ENCODE measurements at regions not wholly inside any gene's neighbourhood (a gene's known extent, or its start where the extent isn't known, plus 50 kb on each side); places are given as distances from the start of the nearest gene placed in this dataset.

- H3K4me3 Mint-ChIP-seq = no peak overlapping the region
- H3K36me3 Mint-ChIP-seq = no peaks in the 10 kb centered on the region
- no peaks in the 10 kb centered on the region for H3K27me3 ChIP-seq (ENCODE audit: control insufficient read depth, insufficient read depth, low read length)
- H3K4me3 ChIP-seq (ENCODE audit: low read depth, low read length) = no peak overlapping the region
- H3K4me1 ChIP-seq (ENCODE audit: control insufficient read depth, insufficient read depth, low read length, poor library complexity, severe bottlenecking) = no peaks in the 10 kb centered on the region
- no peak for DNase-seq
- no peak for ATAC-seq (ENCODE audit: low read depth in 2 of 2)
- H3K36me3 ChIP-seq (ENCODE audit: control insufficient read depth, insufficient read depth, low read length) = no peaks in the 10 kb centered on the region
- H3K27me3 Mint-ChIP-seq = no peaks in the 10 kb centered on the region
- no peak overlapping the region for H3K27ac ChIP-seq (ENCODE audit: insufficient read depth, low read length, poor library complexity, severe bottlenecking)
- H3K27ac Mint-ChIP-seq = no peak overlapping the region
- peaks cover 0 to 3% (median 0%) of the 10 kb centered on the region in 7 donors for H3K9me3 Mint-ChIP-seq
- no peaks in the 10 kb centered on the region for H3K4me1 Mint-ChIP-seq
- no peaks in the 10 kb centered on the region for H3K9me3 ChIP-seq (ENCODE audit: control insufficient read depth in 2 of 2, low read length in 2 of 2)
These were observed 132.9 kb upstream of the IGFBP7 start for GRCh38 chr4:57243076-57243475.

- H3K36me3 ChIP-seq (ENCODE audit: control insufficient read depth, insufficient read depth, low read length) = no peaks in the 10 kb centered on the region
- no peak overlapping the region for H3K4me3 ChIP-seq (ENCODE audit: low read depth, low read length)
- Mint-ChIP-seq H3K36me3 (no peaks in the 10 kb centered on the region), H3K4me3 (no peak overlapping the region), H3K4me1 (no peaks in the 10 kb centered on the region), H3K27ac (no peak overlapping the region), H3K27me3 (no peaks in the 10 kb centered on the region), H3K9me3 (peaks cover 0 to 5% (median 0%) of the 10 kb centered on the region in 7 donors)
- H3K27me3 ChIP-seq (ENCODE audit: control insufficient read depth, insufficient read depth, low read length) = no peaks in the 10 kb centered on the region
- no peak for DNase-seq
- no peak for ATAC-seq (ENCODE audit: low read depth in 2 of 2)
- H3K9me3 ChIP-seq (ENCODE audit: control insufficient read depth in 2 of 2, low read length in 2 of 2) = no peaks in the 10 kb centered on the region
- no peak overlapping the region for H3K27ac ChIP-seq (ENCODE audit: insufficient read depth, low read length, poor library complexity, severe bottlenecking)
- H3K4me1 ChIP-seq (ENCODE audit: control insufficient read depth, insufficient read depth, low read length, poor library complexity, severe bottlenecking) = no peaks in the 10 kb centered on the region
These were observed 124.1 kb upstream of the IGFBP7 start for GRCh38 chr4:57234252-57234775.

- DNase-seq (no peak), ATAC-seq (ENCODE audit: low read depth in 2 of 2) (no peak)
- Mint-ChIP-seq H3K27ac (no peak overlapping the region), H3K27me3 (no peaks in the 10 kb centered on the region), H3K36me3 (no peaks in the 10 kb centered on the region), H3K9me3 (peaks cover 0 to 5% (median 0%) of the 10 kb centered on the region in 7 donors), H3K4me3 (no peak overlapping the region), H3K4me1 (no peaks in the 10 kb centered on the region)
- Histone ChIP-seq H3K36me3 (ENCODE audit: control insufficient read depth, insufficient read depth, low read length) (no peaks in the 10 kb centered on the region), H3K4me1 (ENCODE audit: control insufficient read depth, insufficient read depth, low read length, poor library complexity, severe bottlenecking) (no peaks in the 10 kb centered on the region), H3K27me3 (ENCODE audit: control insufficient read depth, insufficient read depth, low read length) (no peaks in the 10 kb centered on the region), H3K9me3 (ENCODE audit: control insufficient read depth in 2 of 2, low read length in 2 of 2) (no peaks in the 10 kb centered on the region), H3K27ac (ENCODE audit: insufficient read depth, low read length, poor library complexity, severe bottlenecking) (no peak overlapping the region), H3K4me3 (ENCODE audit: low read depth, low read length) (no peak overlapping the region)
These were observed 123.2 kb upstream of the IGFBP7 start for GRCh38 chr4:57233386-57233785.

GRCh38 chr4:57231781-57232180 lies 121.6 kb upstream of the IGFBP7 start:
- Mint-ChIP-seq H3K9me3 (peaks cover 0 to 5% (median 0%) of the 10 kb centered on the region in 7 donors), H3K36me3 (no peaks in the 10 kb centered on the region), H3K4me1 (no peaks in the 10 kb centered on the region), H3K27me3 (no peaks in the 10 kb centered on the region), H3K27ac (no peak overlapping the region), H3K4me3 (no peak overlapping the region)
- DNase-seq (no peak), ATAC-seq (ENCODE audit: low read depth in 2 of 2) (no peak)
- Histone ChIP-seq H3K4me1 (ENCODE audit: control insufficient read depth, insufficient read depth, low read length, poor library complexity, severe bottlenecking) (no peaks in the 10 kb centered on the region), H3K9me3 (ENCODE audit: control insufficient read depth in 2 of 2, low read length in 2 of 2) (no peaks in the 10 kb centered on the region), H3K27me3 (ENCODE audit: control insufficient read depth, insufficient read depth, low read length) (no peaks in the 10 kb centered on the region), H3K27ac (ENCODE audit: insufficient read depth, low read length, poor library complexity, severe bottlenecking) (no peak overlapping the region), H3K36me3 (ENCODE audit: control insufficient read depth, insufficient read depth, low read length) (no peaks in the 10 kb centered on the region), H3K4me3 (ENCODE audit: low read depth, low read length) (no peak overlapping the region)

- no peak overlapping the region for H3K4me3 Mint-ChIP-seq
- H3K27ac Mint-ChIP-seq = no peak overlapping the region
These were observed 110.5 kb upstream of the IGFBP7 start for GRCh38 chr4:57220734-57221133.

GRCh38 chr4:57220172-57220571 lies 110.0 kb upstream of the IGFBP7 start:
- H3K27me3 ChIP-seq (ENCODE audit: control insufficient read depth, insufficient read depth, low read length) = no peaks in the 10 kb centered on the region
- ATAC-seq (ENCODE audit: low read depth in 2 of 2) = no peak
- no peaks in the 10 kb centered on the region for H3K4me1 Mint-ChIP-seq
- no peaks in the 10 kb centered on the region for H3K4me1 ChIP-seq (ENCODE audit: control insufficient read depth, insufficient read depth, low read length, poor library complexity, severe bottlenecking)
- no peak overlapping the region for H3K4me3 ChIP-seq (ENCODE audit: low read depth, low read length)
- no peaks in the 10 kb centered on the region for H3K27me3 Mint-ChIP-seq
- no peaks in the 10 kb centered on the region for H3K36me3 ChIP-seq (ENCODE audit: control insufficient read depth, insufficient read depth, low read length)
- H3K4me3 Mint-ChIP-seq = no peak overlapping the region
- no peak overlapping the region for H3K27ac ChIP-seq (ENCODE audit: insufficient read depth, low read length, poor library complexity, severe bottlenecking)
- no peaks in the 10 kb centered on the region for H3K9me3 ChIP-seq (ENCODE audit: control insufficient read depth in 2 of 2, low read length in 2 of 2)
- H3K36me3 Mint-ChIP-seq = no peaks in the 10 kb centered on the region
- H3K27ac Mint-ChIP-seq = no peak overlapping the region
- DNase-seq = no peak
- H3K9me3 Mint-ChIP-seq = peaks cover 0 to 5% (median 0%) of the 10 kb centered on the region in 7 donors

More at GRCh38 chr4:57220734-57221133, 110.5 kb upstream of the IGFBP7 start:
- H3K4me3 ChIP-seq (ENCODE audit: low read depth, low read length) = no peak overlapping the region
- DNase-seq (no peak), ATAC-seq (ENCODE audit: low read depth in 2 of 2) (no peak)
- H3K9me3 ChIP-seq (ENCODE audit: control insufficient read depth in 2 of 2, low read length in 2 of 2) = no peaks in the 10 kb centered on the region
- H3K27me3 ChIP-seq (ENCODE audit: control insufficient read depth, insufficient read depth, low read length) = no peaks in the 10 kb centered on the region
- no peaks in the 10 kb centered on the region for H3K4me1 ChIP-seq (ENCODE audit: control insufficient read depth, insufficient read depth, low read length, poor library complexity, severe bottlenecking)
- H3K27ac ChIP-seq (ENCODE audit: insufficient read depth, low read length, poor library complexity, severe bottlenecking) = no peak overlapping the region
- H3K36me3 Mint-ChIP-seq = no peaks in the 10 kb centered on the region
- no peaks in the 10 kb centered on the region for H3K27me3 Mint-ChIP-seq
- peaks cover 0 to 5% (median 0%) of the 10 kb centered on the region in 7 donors for H3K9me3 Mint-ChIP-seq
- no peaks in the 10 kb centered on the region for H3K4me1 Mint-ChIP-seq
- H3K36me3 ChIP-seq (ENCODE audit: control insufficient read depth, insufficient read depth, low read length) = no peaks in the 10 kb centered on the region

- no peak overlapping the region for H3K27ac ChIP-seq (ENCODE audit: insufficient read depth, low read length, poor library complexity, severe bottlenecking)
- H3K4me1 Mint-ChIP-seq = no peaks in the 10 kb centered on the region
- H3K9me3 Mint-ChIP-seq = peaks cover 0 to 5% (median 0%) of the 10 kb centered on the region in 7 donors
- no peak overlapping the region for H3K4me3 Mint-ChIP-seq
- no peak overlapping the region for H3K4me3 ChIP-seq (ENCODE audit: low read depth, low read length)
- no peaks in the 10 kb centered on the region for H3K4me1 ChIP-seq (ENCODE audit: control insufficient read depth, insufficient read depth, low read length, poor library complexity, severe bottlenecking)
- H3K27ac Mint-ChIP-seq = no peak overlapping the region
- DNase-seq = no peak
- no peaks in the 10 kb centered on the region for H3K36me3 ChIP-seq (ENCODE audit: control insufficient read depth, insufficient read depth, low read length)
- H3K9me3 ChIP-seq (ENCODE audit: control insufficient read depth in 2 of 2, low read length in 2 of 2) = no peaks in the 10 kb centered on the region
- H3K27me3 Mint-ChIP-seq = no peaks in the 10 kb centered on the region
- H3K36me3 Mint-ChIP-seq = no peaks in the 10 kb centered on the region
- ATAC-seq (ENCODE audit: low read depth in 2 of 2) = no peak
- no peaks in the 10 kb centered on the region for H3K27me3 ChIP-seq (ENCODE audit: control insufficient read depth, insufficient read depth, low read length)
These were observed 109.2 kb upstream of the IGFBP7 start for GRCh38 chr4:57219431-57219830.

GRCh38 chr4:57214654-57215411 lies 104.6 kb upstream of the IGFBP7 start:
- Histone ChIP-seq H3K4me3 (ENCODE audit: low read depth, low read length) (no peak overlapping the region), H3K27me3 (ENCODE audit: control insufficient read depth, insufficient read depth, low read length) (no peaks in the 10 kb centered on the region), H3K27ac (ENCODE audit: insufficient read depth, low read length, poor library complexity, severe bottlenecking) (no peak overlapping the region), H3K36me3 (ENCODE audit: control insufficient read depth, insufficient read depth, low read length) (no peaks in the 10 kb centered on the region), H3K4me1 (ENCODE audit: control insufficient read depth, insufficient read depth, low read length, poor library complexity, severe bottlenecking) (no peaks in the 10 kb centered on the region), H3K9me3 (ENCODE audit: control insufficient read depth in 2 of 2, low read length in 2 of 2) (no peaks in the 10 kb centered on the region)
- no peak overlapping the region for H3K4me3 Mint-ChIP-seq
- H3K27ac Mint-ChIP-seq = no peak overlapping the region
- H3K9me3 Mint-ChIP-seq = peaks cover 0 to 5% (median 0%) of the 10 kb centered on the region in 7 donors
- no peaks in the 10 kb centered on the region for H3K4me1 Mint-ChIP-seq
- no peaks in the 10 kb centered on the region for H3K27me3 Mint-ChIP-seq
- H3K36me3 Mint-ChIP-seq = no peaks in the 10 kb centered on the region
- DNase-seq = no peak
- no peak for ATAC-seq (ENCODE audit: low read depth in 2 of 2)

Measured in CD4-positive, CD25-positive, alpha-beta regulatory T cell (primary cell).